ENCODE measurements at regions not wholly inside any gene's neighbourhood (a gene's known extent, or its start where the extent isn't known, plus 50 kb on each side); places are given as distances from the start of the nearest gene placed in this dataset.

DNA sequence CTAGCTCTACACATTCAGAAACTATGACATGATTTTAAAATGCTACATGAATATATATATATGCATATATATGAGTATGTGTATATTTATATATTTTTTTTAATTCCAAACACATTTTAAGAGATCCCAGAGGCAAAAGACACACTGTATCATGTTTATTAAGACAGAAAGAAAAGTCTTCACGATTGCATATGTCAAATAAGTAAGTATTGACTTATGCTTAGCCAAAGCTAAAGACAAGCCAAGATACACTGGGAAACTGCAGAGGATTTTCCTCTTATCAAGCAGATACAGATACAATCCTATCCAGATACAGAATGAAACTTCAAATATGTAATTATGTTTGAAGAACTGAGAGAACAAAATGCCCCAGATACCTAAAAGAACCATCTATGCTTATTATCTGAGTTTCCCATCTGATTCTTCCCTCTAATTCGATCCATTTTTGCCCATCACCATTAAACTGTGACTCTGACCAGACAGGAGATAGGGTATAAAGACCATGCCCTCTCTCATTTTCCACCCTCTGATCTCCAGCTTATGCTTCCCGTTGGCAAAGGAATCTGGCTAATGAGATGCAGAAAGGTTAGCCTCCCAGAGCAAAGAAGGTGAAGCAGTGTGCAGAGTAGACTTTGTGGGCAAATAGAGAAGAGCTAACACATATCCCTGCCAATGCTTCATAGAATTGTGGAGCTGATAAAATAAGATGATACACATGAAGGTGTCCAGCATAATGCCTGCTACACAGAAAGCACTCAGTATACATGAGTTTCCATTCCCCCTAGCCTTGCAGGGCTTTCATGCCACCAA is 131.0 kb upstream of the TARS1 start:
- DNase-seq = no peak
- intact Hi-C loops (cut with DNase I; ENCODE audit: low total_unique reads) = no loop called here
- H3K36me3 ChIP-seq = no peaks in the 10 kb centered on the region
- H3K9me3 ChIP-seq = no peaks in the 10 kb centered on the region
- TF ChIP-seq, protein P1, sequence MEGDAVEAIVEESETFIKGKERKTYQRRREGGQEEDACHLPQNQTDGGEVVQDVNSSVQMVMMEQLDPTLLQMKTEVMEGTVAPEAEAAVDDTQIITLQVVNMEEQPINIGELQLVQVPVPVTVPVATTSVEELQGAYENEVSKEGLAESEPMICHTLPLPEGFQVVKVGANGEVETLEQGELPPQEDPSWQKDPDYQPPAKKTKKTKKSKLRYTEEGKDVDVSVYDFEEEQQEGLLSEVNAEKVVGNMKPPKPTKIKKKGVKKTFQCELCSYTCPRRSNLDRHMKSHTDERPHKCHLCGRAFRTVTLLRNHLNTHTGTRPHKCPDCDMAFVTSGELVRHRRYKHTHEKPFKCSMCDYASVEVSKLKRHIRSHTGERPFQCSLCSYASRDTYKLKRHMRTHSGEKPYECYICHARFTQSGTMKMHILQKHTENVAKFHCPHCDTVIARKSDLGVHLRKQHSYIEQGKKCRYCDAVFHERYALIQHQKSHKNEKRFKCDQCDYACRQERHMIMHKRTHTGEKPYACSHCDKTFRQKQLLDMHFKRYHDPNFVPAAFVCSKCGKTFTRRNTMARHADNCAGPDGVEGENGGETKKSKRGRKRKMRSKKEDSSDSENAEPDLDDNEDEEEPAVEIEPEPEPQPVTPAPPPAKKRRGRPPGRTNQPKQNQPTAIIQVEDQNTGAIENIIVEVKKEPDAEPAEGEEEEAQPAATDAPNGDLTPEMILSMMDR (IDR thresholded peaks at IDR 0.05) = no peak
- no peak overlapping the region for H3K27ac ChIP-seq
- peaks cover 0 to 46% (median 6%) of the 10 kb centered on the region in 4 donors for H3K4me1 ChIP-seq
- no peaks in the 10 kb centered on the region for H3K27me3 ChIP-seq
- no peak overlapping the region for H3K4me3 ChIP-seq

DNA sequence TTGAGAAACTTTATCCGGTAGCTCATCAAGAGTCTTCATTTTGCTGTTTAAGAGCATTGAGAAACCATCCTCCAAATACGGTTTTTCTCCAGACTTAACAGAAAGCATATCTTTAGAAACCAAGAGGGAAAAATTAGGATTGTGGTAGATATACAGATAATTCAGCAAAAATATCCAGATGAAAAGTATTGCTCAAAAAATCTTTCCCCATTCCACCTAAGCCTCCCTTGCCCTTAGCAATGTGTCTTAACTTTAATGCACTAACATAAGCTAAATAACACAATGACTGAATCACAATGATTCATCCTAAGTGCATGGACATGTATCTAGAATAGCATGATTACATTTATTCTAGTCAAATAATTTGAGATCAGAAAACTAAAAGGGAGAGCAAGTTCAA is 130.3 kb upstream of the TARS1 start:
- H3K4me1 ChIP-seq = peaks cover 0 to 46% (median 6%) of the 10 kb centered on the region in 4 donors
- no peaks in the 10 kb centered on the region for H3K36me3 ChIP-seq
- no peaks in the 10 kb centered on the region for H3K9me3 ChIP-seq
- H3K27me3 ChIP-seq = no peaks in the 10 kb centered on the region
- no peak for DNase-seq
- intact Hi-C loops (cut with DNase I; ENCODE audit: low total_unique reads) = no loop called here
- no peak overlapping the region for H3K27ac ChIP-seq
- TF ChIP-seq, protein P1 (IDR thresholded peaks at IDR 0.05) = no peak
- H3K4me3 ChIP-seq = no peak overlapping the region

DNA sequence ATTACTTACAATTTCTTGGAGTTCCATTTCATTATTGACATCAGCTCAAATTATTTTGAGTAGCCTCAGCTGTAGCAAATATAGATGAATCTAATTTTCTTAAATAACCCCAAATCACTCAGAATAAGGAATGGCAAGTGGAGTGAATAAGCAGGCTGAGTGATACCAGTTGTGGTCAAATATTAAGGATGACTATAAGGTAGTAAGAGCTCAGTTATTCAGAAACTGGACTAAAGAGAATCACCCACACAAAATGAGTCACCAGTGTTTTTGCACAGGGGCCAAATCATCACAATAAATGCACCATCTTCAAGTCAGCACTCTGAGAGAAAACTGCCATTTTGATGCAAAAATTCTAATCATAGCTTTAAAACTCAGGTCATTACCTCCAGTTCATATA is 128.9 kb upstream of the TARS1 start:
- intact Hi-C loops (cut with DNase I; ENCODE audit: low total_unique reads) = no loop called here
- TF ChIP-seq, protein P1 (IDR thresholded peaks at IDR 0.05) = no peak

DNA sequence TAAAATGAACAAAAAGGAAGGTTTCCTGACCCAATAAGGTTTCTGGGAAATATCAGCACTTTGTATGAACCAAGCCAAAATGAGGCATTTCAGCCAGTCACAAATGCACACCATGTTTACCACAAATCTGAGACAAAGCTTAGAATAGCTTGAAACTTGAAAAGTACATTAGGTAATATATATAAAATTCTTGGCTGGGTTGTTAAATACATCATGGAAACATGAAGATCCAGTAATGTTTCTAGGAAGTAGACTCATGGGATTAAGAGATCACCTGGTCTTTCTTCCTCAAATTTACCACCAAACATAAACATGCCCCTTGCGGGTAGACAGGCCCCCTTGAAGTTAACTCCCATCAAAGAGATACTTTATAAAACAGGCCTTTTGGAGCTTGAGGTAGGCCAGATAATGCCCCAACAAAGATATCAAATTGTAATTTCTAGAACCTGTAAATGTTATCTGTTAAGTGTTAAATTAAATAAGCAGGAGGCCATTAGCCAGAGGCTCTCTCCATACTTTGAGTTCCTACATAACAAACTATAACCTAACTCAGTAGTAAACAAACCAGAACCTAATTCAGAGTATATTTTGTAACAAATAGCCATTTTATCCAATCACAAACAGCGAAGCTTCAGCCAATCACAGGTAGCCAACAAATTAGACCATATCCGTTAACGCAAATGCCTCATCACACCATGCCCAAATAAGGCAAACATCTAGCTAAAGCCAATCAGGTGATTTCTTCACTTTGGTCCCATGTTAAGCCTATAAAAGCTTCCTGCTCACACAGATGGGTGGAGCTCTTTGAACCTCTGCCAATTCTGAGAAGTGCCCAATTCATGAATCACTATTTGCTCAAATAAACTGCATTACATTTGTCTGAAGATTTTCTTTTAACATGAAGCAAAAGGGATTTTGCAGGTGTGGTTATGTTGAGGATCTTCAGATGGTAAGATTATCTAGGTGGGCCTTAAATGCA is 127.9 kb upstream of the TARS1 start:
- H3K9me3 ChIP-seq = no peaks in the 10 kb centered on the region
- H3K27me3 ChIP-seq = no peaks in the 10 kb centered on the region
- TF ChIP-seq, protein P1 (IDR thresholded peaks at IDR 0.05) = no peak
- H3K4me3 ChIP-seq = no peak overlapping the region
- no peak overlapping the region for H3K27ac ChIP-seq
- H3K4me1 ChIP-seq = peaks cover 0 to 27% (median 0%) of the 10 kb centered on the region in 4 donors
- H3K36me3 ChIP-seq = no peaks in the 10 kb centered on the region
- no peak for DNase-seq
- intact Hi-C loops (cut with DNase I; ENCODE audit: low total_unique reads) = no loop called here

More for the DNA sequence above, 128.9 kb upstream of the TARS1 start:
- Histone ChIP-seq H3K27me3 (no peaks in the 10 kb centered on the region), H3K4me1 (peaks cover 0 to 36% (median 3%) of the 10 kb centered on the region in 4 donors), H3K27ac (no peak overlapping the region), H3K36me3 (no peaks in the 10 kb centered on the region), H3K4me3 (no peak overlapping the region), H3K9me3 (no peaks in the 10 kb centered on the region)
- DNase-seq = no peak

DNA sequence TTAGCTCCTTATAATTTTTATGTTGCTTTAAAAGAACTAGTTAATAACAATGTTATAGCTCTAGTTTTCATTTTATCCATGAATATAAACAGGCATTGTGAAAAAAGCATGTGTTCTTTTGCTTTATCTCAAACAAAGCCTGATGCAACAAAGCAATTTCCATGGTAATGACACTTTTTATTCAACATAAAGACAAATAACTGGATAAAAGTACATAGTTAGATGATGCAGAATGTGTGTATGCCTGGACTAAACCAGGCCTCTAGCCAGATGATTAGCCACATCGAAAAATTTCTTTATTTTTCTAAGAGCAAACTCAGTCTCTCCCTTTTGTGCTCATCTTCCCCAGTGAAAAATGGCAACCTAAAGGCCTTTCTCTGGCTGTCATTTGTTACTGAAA is 125.6 kb upstream of the TARS1 start:
- Histone ChIP-seq H3K36me3 (no peaks in the 10 kb centered on the region), H3K27ac (no peak overlapping the region), H3K4me3 (no peak overlapping the region), H3K4me1 (peaks cover 0 to 21% (median 3%) of the 10 kb centered on the region in 4 donors), H3K9me3 (no peaks in the 10 kb centered on the region), H3K27me3 (no peaks in the 10 kb centered on the region)
- no peak for DNase-seq
- TF ChIP-seq, protein P1 (IDR thresholded peaks at IDR 0.05) = no peak
- intact Hi-C loops (cut with DNase I; ENCODE audit: low total_unique reads) = no loop called here
